K562 (cell line): ENCODE measurements at regions not wholly inside any gene's neighbourhood (a gene's known extent, or its start where the extent isn't known, plus 50 kb on each side); places are given as distances from the start of the nearest gene placed in this dataset.
A peak's percentile ranks its signal among the peaks of the same experiment; 100 is the strongest.

Source experiments
- ASH1L ChIP-seq: fragments of 450-650 bp; IDR thresholded peaks from 2 replicates; pipeline ENCODE4 v1.6.1; 2018; ENCODE audit warnings: borderline replicate concordance, mild to moderate bottlenecking, low read depth; ENCODE audit not compliant: partially characterized antibody
- BRCA1 ChIP-seq, 2 experiments: fragments of 450-650 bp in 1 of 2; sonication (generic) in 1 of 2; formaldehyde crosslinking in 1 of 2; IDR thresholded peaks; 2 replicates each; pipeline versions ENCODE4 v1.5.0 to v1.6.1; 2017 to 2020; ENCODE audit warnings: mild to moderate bottlenecking in 1 of 2, missing genetic modification reagents in 1 of 2
- HIVEP1 ChIP-seq: fragments of 250-450 bp; sonication (Bioruptor Pico); IDR thresholded peaks from 2 replicates; pipeline ENCODE4 v1.4.0; 2020; ENCODE audit warnings: mild to moderate bottlenecking
- ID3 ChIP-seq, 2 experiments: fragments of 250-450 bp in 1 of 2; fragments of 450-650 bp in 1 of 2; sonication (Bioruptor Pico) in 1 of 2; IDR thresholded peaks; 2 replicates each; pipeline versions ENCODE4 v1.6.1 to v1.8.0; 2016 to 2021; ENCODE audit warnings: mild to moderate bottlenecking in 2 of 2, moderate library complexity in 2 of 2, missing compliant biosample characterization in 1 of 2, missing genetic modification characterization in 1 of 2
- MAFK ChIP-seq: IDR thresholded peaks from 2 replicates; pipeline ENCODE4 v1.6.1; 2011; ENCODE audit warnings: low read length, improper control_type of control experiment
- NCOA1 ChIP-seq: fragments of 450-650 bp; IDR thresholded peaks from 2 replicates; pipeline ENCODE4 v1.6.1; 2016; ENCODE audit warnings: low read depth
- NFIC ChIP-seq: fragments of 450-650 bp; IDR thresholded peaks from 2 replicates; pipeline ENCODE4 v1.6.1; 2017; ENCODE audit warnings: mild to moderate bottlenecking, inconsistent platforms
- NR4A1 ChIP-seq, 2 experiments: fragments of 250-450 bp in 1 of 2; fragments of 450-650 bp in 1 of 2; sonication (Bioruptor Pico) in 1 of 2; IDR thresholded peaks; 2 replicates each; pipeline versions ENCODE4 v1.4.0 to v1.6.1; 2016 to 2020; ENCODE audit warnings: mild to moderate bottlenecking in 2 of 2, missing compliant biosample characterization in 1 of 2, missing genetic modification characterization in 1 of 2, moderate library complexity in 1 of 2
- NUFIP1 ChIP-seq: fragments of 450-650 bp; IDR thresholded peaks from 2 replicates; pipeline ENCODE4 v1.6.1; 2018; ENCODE audit not compliant: partially characterized antibody
- PRDM10 ChIP-seq: fragments of 450-650 bp; IDR thresholded peaks from 2 replicates; pipeline ENCODE4 v1.6.1; 2018; ENCODE audit not compliant: partially characterized antibody
- RBBP5 ChIP-seq: fragments of 200-600 bp; sonication (generic); IDR thresholded peaks from 2 replicates; pipeline ENCODE4 v1.6.1; 2012; ENCODE audit warnings: borderline replicate concordance, mild to moderate bottlenecking, low read length, control low read depth, inconsistent platforms; ENCODE audit not compliant: insufficient read depth, poor library complexity, severe bottlenecking
- TAF15 ChIP-seq: fragments of 200-400 bp; formaldehyde crosslinking; IDR thresholded peaks from 2 replicates; pipeline ENCODE4 v1.6.1; 2017; ENCODE audit warnings: mild to moderate bottlenecking, low read depth, low read length, moderate library complexity
- YBX1 ChIP-seq: fragments of 450-650 bp; IDR thresholded peaks from 2 replicates; pipeline ENCODE4 v1.7.1; 2016; ENCODE audit warnings: mild to moderate bottlenecking
- ZBTB9 ChIP-seq: fragments of 450-650 bp; formaldehyde crosslinking; IDR thresholded peaks from 2 replicates; pipeline ENCODE4 v1.4.0; 2020; ENCODE audit warnings: mild to moderate bottlenecking, moderate library complexity
- ZC3H4 ChIP-seq: sonication (generic); formaldehyde crosslinking; IDR thresholded peaks from 2 replicates; pipeline ENCODE4 v1.9.0; 2021; ENCODE audit warnings: missing genetic modification reagents, borderline replicate concordance
- ZNF140 ChIP-seq: fragments of 250-450 bp; sonication (Bioruptor Pico); IDR thresholded peaks from 2 replicates; pipeline ENCODE4 v1.8.0; 2021; ENCODE audit warnings: moderate library complexity, mild to moderate bottlenecking, inconsistent platforms
- ZNF354B ChIP-seq: fragments of 250-450 bp; sonication (Bioruptor Pico); IDR thresholded peaks from 2 replicates; pipeline ENCODE4 v1.4.0; 2020
- ZNF707 ChIP-seq: fragments of 250-450 bp; sonication (Bioruptor Pico); conservative IDR thresholded peaks from 2 replicates; pipeline ENCODE4 v1.8.0; 2022; ENCODE audit warnings: inconsistent platforms, mild to moderate bottlenecking, moderate library complexity
- TF ChIP-seq, protein P1 (sequence below): sonication (generic); formaldehyde crosslinking; IDR thresholded peaks from 2 replicates; pipeline ENCODE4 v1.8.0; 2022; ENCODE audit warnings: mild to moderate bottlenecking, missing genetic modification reagents
- TF ChIP-seq, protein P2 (sequence below): fragments of 250-450 bp; sonication (Bioruptor Pico); IDR thresholded peaks from 2 replicates; pipeline ENCODE4 v1.5.0; 2020; ENCODE audit warnings: mild to moderate bottlenecking

DNA sequence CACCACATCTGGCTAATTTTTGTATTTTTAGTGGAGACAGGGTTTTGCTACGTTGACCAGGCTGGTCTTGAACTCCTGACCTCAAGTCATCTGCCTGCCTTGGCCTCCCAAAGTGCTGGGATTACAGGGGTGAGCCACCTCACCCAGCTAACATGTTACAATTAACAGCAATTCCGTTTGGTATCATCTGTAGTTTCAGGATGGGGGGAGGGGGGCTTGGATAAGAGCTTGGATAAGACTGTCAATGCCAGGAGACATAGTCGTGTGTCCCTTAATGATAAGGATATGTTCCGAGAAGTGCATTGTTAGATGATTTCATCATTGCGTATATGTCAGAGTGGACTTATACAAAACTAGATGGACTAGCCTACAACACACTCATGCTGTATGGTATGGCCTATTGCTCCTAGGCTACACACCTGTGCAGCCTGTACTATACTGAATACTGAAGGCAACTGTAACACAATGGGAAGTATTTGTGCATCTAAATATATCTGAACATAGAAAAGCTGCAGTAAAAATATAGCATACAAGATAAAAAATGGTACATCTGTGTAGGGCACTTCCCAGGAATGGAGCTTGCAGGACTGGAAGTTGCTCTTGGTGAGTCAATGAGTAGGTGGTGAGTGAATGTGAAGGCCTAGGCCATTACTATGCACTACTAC is 103.9 kb upstream of the TNS3 start (continued):
- no peak for TF ChIP-seq NR4A1 (CRISPR knock-in tag; IDR thresholded peaks at IDR 0.05)
- TF ChIP-seq NR4A1 (tag; IDR thresholded peaks at IDR 0.05), result peak; percentile 72; the same call in 1 of the 2 replicates
- no peak for TF ChIP-seq YBX1
- no peak for TF ChIP-seq ZNF354B (CRISPR knock-in tag)
- 0 out of 2 replicates have a peak, but pooled peaks have one; percentile 21 for TF ChIP-seq NCOA1
- no peak for TF ChIP-seq ZNF707 (CRISPR knock-in tag)
- no peak for TF ChIP-seq ASH1L
- TF ChIP-seq HIVEP1 (CRISPR knock-in tag), result no peak
- TF ChIP-seq NUFIP1, result no peak
- TF ChIP-seq, protein P1, sequence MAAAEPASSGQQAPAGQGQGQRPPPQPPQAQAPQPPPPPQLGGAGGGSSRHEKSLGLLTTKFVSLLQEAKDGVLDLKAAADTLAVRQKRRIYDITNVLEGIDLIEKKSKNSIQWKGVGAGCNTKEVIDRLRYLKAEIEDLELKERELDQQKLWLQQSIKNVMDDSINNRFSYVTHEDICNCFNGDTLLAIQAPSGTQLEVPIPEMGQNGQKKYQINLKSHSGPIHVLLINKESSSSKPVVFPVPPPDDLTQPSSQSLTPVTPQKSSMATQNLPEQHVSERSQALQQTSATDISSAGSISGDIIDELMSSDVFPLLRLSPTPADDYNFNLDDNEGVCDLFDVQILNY (CRISPR knock-in tag), result no peak
- no peak for TF ChIP-seq ZNF140 (CRISPR knock-in tag)
- no peak for TF ChIP-seq BRCA1 (IDR thresholded peaks at IDR 0.05)
- no peak for TF ChIP-seq BRCA1 (CRISPR knock-in tag; IDR thresholded peaks at IDR 0.05)
- no peak for TF ChIP-seq ZC3H4 (CRISPR knock-in tag)
- no peak for TF ChIP-seq ID3 (CRISPR knock-in tag; IDR thresholded peaks at IDR 0.05)
- TF ChIP-seq ID3 (tag; IDR thresholded peaks at IDR 0.05), result no peak
- TF ChIP-seq PRDM10, result peak; percentile 87
- TF ChIP-seq MAFK, result no peak
- TF ChIP-seq TAF15, result no peak
- TF ChIP-seq NFIC, result no peak
- no peak for TF ChIP-seq ZBTB9 (CRISPR knock-in tag)
- TF ChIP-seq, protein P2, sequence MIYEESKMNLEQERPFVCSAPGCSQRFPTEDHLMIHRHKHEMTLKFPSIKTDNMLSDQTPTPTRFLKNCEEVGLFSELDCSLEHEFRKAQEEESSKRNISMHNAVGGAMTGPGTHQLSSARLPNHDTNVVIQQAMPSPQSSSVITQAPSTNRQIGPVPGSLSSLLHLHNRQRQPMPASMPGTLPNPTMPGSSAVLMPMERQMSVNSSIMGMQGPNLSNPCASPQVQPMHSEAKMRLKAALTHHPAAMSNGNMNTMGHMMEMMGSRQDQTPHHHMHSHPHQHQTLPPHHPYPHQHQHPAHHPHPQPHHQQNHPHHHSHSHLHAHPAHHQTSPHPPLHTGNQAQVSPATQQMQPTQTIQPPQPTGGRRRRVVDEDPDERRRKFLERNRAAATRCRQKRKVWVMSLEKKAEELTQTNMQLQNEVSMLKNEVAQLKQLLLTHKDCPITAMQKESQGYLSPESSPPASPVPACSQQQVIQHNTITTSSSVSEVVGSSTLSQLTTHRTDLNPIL (CRISPR knock-in tag), result no peak
- no peak for TF ChIP-seq RBBP5
